Mucosa of descending colon (tissue), 3 donors: ENCODE measurements at regions not wholly inside any gene's neighbourhood (a gene's known extent, or its start where the extent isn't known, plus 50 kb on each side); places are given as distances from the start of the nearest gene placed in this dataset.

Experiments used
- ATAC-seq: fragments of 200-7000 bp; cut with Tn5 transposase; one replicate; pipeline ENCODE4 v1.9.1; 2020; ENCODE audit warnings: mild to moderate bottlenecking, moderate library complexity
- DNase-seq, 3 donors: peaks; one replicate each; pipeline ENCODE4 v3.0.0-alpha.2; 2020
- H3K36me3 ChIP-seq: fragments of 200-600 bp; one replicate; pipeline ENCODE4 v1.8.0; 2021; ENCODE audit warnings: low read depth, mild to moderate bottlenecking
- H3K4me1 ChIP-seq: fragments of 200-600 bp; one replicate; pipeline ENCODE4 v1.8.0; 2021; ENCODE audit warnings: low read depth, mild to moderate bottlenecking
- H3K4me3 ChIP-seq: fragments of 200-600 bp; one replicate; pipeline ENCODE4 v1.8.0; 2021; ENCODE audit warnings: mild to moderate bottlenecking
- H3K9me3 ChIP-seq: fragments of 200-600 bp; one replicate; pipeline ENCODE4 v1.8.0; 2021; ENCODE audit warnings: mild to moderate bottlenecking
- intact Hi-C, 2 donors: fragments of 100-400 bp; cut with DNase I in 1 of 2; cut with micrococcal nuclease in 1 of 2; formaldehyde crosslinking; loops; one replicate each; pipeline versions ENCODE4 v1.11.0 to v1.11.1; 2022; cut with DNase I, micrococcal nuclease
- TF ChIP-seq, protein P1 (sequence below): fragments of 200-600 bp; IDR thresholded peaks from one replicate; pipeline ENCODE4 v1.8.0; 2022; ENCODE audit warnings: antibody characterized with exemption, mild to moderate bottlenecking
- donor health status: DM: no; HTN: no; CAD: no; lungs with moderate emphysema.
- donor health status: DM: no; HTN: no; CAD: no.
- donor health status: DM: no; HTN: yes; CAD: no.

DNA sequence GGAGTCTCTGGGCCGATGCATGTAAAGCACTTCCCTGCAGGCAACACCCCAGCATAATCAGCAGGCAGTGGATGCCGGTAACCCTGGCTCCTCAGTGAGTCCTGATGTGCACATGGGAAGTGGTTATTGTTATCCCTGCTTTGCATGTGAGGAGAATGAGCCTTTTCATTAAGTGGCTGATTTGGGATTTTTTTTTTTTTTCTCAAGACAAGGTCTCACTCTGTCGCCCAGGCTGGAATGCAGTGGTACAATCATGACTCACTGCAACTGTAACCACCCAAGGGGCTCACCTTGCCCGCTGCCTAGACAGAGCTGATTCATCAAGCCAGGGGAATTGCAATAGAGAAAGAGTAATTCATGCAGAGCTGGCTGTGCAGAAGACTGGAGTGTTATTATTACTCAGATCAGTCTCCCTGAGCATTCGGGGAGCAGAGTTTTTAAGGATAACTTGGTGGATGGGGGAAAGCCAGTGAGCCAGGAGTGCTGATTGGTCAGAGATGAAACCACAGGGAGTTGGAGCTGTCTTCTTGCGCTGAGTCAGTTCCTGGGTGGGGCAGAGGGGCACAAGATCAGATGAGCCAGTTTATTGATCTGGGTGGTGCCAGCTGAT, 95.4 kb downstream of the SOCS6 start:
- peaks cover 8% of the 10 kb centered on the region for H3K4me1 ChIP-seq
- no peaks in the 10 kb centered on the region for H3K36me3 ChIP-seq
- TF ChIP-seq, protein P1, sequence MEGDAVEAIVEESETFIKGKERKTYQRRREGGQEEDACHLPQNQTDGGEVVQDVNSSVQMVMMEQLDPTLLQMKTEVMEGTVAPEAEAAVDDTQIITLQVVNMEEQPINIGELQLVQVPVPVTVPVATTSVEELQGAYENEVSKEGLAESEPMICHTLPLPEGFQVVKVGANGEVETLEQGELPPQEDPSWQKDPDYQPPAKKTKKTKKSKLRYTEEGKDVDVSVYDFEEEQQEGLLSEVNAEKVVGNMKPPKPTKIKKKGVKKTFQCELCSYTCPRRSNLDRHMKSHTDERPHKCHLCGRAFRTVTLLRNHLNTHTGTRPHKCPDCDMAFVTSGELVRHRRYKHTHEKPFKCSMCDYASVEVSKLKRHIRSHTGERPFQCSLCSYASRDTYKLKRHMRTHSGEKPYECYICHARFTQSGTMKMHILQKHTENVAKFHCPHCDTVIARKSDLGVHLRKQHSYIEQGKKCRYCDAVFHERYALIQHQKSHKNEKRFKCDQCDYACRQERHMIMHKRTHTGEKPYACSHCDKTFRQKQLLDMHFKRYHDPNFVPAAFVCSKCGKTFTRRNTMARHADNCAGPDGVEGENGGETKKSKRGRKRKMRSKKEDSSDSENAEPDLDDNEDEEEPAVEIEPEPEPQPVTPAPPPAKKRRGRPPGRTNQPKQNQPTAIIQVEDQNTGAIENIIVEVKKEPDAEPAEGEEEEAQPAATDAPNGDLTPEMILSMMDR: no peak
- DNase-seq (no peak), ATAC-seq (no peak)
- intact Hi-C loops: no loop called here
- no peaks in the 10 kb centered on the region for H3K9me3 ChIP-seq
- no peak overlapping the region for H3K4me3 ChIP-seq

DNA sequence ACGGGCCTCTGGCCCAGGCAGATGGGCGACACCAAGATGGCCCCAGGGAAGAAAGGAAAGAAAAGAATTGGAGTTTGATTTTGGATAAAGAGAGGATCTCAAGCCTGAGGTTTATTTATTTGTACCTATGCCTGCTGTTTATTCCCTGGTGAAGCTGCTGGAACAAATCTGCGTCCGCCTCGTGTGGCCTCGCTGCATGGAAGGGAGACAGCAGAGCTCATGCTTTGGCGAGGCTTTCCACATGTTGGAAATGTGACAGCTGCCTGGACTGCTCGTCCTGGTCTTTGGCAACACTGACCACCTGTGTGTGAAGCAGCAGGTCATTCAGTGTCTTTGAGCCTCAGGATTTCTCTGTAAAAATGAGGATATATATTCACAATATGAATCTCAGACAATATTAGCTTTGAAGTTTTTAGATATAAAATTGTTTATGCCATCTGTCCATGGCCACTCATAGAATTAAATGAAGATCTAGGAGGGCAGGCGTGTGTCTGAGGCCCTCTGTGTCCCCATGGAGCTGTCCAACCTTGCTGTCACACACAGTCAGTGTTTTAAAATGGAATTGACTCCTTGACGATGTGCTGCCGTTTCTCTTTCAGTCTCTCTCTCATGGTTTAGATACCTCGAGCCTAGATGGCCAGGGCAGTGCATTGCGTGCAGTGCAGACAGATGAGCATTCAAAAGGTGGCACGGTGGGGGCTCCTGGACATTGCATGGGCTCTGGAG, 94.3 kb downstream of the SOCS6 start:
- DNase-seq: no peak
- no peaks in the 10 kb centered on the region for H3K9me3 ChIP-seq
- TF ChIP-seq, protein P1: no peak
- intact Hi-C loops: no loop called here
- peaks cover 14% of the 10 kb centered on the region for H3K4me1 ChIP-seq
- ATAC-seq: no peak
- no peak overlapping the region for H3K4me3 ChIP-seq
- no peaks in the 10 kb centered on the region for H3K36me3 ChIP-seq

DNA sequence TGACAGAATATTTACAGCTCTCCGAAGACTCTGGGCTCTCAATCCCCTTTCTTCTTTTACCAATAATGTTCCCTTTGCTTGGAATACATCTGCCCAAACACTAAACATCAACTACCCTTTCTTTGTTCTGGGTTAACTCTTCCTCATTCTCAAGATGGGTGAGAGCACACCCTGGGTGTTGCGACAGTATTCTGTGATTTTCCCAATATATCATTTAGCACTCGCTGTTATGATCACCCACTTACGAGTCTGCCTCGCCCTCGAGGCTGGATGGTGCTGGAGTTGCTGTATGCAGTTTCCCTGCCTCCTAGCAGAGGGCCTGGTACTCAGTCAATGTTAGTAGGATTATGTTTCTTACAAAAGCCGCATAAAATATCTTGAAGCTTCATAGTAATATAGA, 93.2 kb downstream of the SOCS6 start:
- TF ChIP-seq, protein P1: no peak
- no peak overlapping the region for H3K4me3 ChIP-seq
- intact Hi-C loops: no loop called here
- DNase-seq (peak in 1 of 3 donors; percentile 24), ATAC-seq (peak; percentile 60)
- no peaks in the 10 kb centered on the region for H3K9me3 ChIP-seq
- H3K4me1 ChIP-seq: peaks cover 22% of the 10 kb centered on the region
- no peaks in the 10 kb centered on the region for H3K36me3 ChIP-seq

DNA sequence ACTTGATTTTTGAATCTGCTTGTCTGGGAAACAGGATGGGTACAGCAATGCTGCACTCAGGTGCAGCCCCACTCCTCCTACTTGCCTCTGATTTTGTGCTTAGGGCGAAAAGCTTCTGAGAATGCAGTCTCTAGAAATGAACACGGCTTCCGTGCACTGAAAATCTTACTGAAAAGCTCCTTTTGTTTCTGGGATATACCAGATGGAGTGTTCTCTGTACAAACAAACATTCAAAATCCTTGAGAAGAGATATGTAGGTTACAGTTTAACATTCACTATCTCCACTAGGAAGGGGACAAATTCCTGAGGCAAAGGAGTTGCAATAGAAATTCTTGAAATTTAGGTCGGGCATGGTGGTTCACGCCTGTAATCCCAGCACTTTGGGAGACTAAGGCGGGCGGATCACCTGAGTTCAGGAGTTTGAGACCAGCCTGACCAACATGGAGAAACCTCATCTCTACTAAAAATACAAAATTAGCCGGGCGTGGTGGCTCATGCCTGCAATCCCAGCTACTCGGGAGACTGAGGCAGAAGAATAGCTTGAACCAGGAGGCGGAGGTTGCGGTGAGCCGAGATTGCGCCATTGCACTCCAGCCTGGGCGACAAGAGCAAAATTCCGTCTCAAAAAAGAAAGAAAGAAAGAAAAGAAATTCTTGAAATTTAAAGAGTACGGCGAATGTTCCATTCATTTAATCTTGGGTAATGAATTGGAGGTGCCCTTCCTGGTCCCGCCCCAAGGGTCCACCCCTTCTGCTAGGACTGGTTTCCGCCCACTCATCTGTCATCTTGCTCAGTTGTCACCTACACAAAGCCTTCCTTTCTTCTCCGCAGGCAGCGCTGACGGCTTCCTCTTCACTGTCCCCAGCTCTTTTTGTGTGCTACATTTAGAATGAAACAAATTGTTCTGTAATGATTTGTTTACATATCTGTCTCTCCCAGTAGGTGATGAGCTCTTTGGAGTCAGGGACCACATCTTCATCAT, 92.4 kb downstream of the SOCS6 start:
- DNase-seq (peak; percentile 84 to 86 (median 85)), ATAC-seq (peak; percentile 85)
- Histone ChIP-seq H3K9me3 (no peaks in the 10 kb centered on the region), H3K4me3 (no peak overlapping the region), H3K36me3 (no peaks in the 10 kb centered on the region), H3K4me1 (peaks cover 23% of the 10 kb centered on the region)
- TF ChIP-seq, protein P1: no peak
- intact Hi-C loops: no loop called here
